GM12892 (cell line): ENCODE measurements at regions not wholly inside any gene's neighbourhood (a gene's known extent, or its start where the extent isn't known, plus 50 kb on each side); places are given as distances from the start of the nearest gene placed in this dataset.

Experiments used
- POLR2A ChIP-seq: IDR thresholded peaks from 2 replicates; pipeline ENCODE4 v1.6.1; 2011; ENCODE audit warnings: low read depth, low read length, control low read depth
- POLR2AphosphoS5 ChIP-seq: IDR thresholded peaks from 2 replicates; pipeline ENCODE4 v1.6.1; 2011; ENCODE audit warnings: low read depth, low read length, control low read depth

DNA sequence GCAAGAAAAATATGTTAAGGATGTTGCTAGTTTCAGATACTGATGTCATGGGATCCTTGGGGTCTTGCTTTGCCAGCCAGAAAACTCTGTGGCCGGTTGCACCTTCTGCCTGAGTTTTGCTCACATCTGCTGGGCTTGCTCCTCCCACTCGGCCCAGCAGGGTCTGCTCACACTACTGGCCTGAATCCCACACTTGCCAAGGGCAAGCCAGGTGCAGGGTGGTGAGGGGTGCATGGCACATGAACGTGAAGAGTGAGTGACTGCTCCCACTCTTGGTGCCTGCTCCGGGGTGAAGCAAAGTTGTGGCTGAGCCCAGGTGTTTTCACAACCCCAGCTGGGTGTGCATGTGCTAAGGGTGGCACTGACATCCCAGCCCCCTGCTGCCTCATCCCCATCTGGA, 83.1 kb upstream of the STARD4 start:
- TF ChIP-seq POLR2A (no peak), POLR2AphosphoS5 (no peak)
